Heart right ventricle (tissue), 16 donors: ENCODE measurements at regions not wholly inside any gene's neighbourhood (a gene's known extent, or its start where the extent isn't known, plus 50 kb on each side); places are given as distances from the start of the nearest gene placed in this dataset.

Experiments
- ATAC-seq, 8 donors: fragments of 200-7000 bp; cut with Tn5 transposase; one replicate each; pipeline ENCODE4 v1.9.1; 2020; ENCODE audit warnings: mild to moderate bottlenecking in 8 of 8, moderate library complexity in 8 of 8, moderate number of reproducible peaks in 1 of 8
- DNase-seq, 2 donors: peaks; one replicate each; pipeline ENCODE4 v3.0.0-alpha.2; 2020
- H3K27ac ChIP-seq, 10 donors: fragments of 200-600 bp; sonication (generic) in 2 of 10; one replicate each; pipeline versions ENCODE4 v1.5.0 to v1.8.0; 2020 to 2022; ENCODE audit warnings: mild to moderate bottlenecking in 3 of 10
- H3K27me3 ChIP-seq, 7 donors: fragments of 200-600 bp; one replicate each; pipeline ENCODE4 v1.8.0; 2021 to 2022; ENCODE audit warnings: mild to moderate bottlenecking in 2 of 7
- H3K36me3 ChIP-seq, 9 donors: fragments of 200-600 bp; sonication (generic) in 1 of 9; one replicate each; pipeline versions ENCODE4 v1.5.0 to v1.8.0; 2020 to 2022; ENCODE audit warnings: mild to moderate bottlenecking in 2 of 9
- H3K4me1 ChIP-seq, 9 donors: fragments of 200-600 bp; sonication (generic) in 1 of 9; one replicate each; pipeline versions ENCODE4 v1.5.0 to v1.8.0; 2020 to 2022; ENCODE audit warnings: mild to moderate bottlenecking in 4 of 9
- H3K4me3 ChIP-seq, 10 donors: fragments of 200-600 bp; sonication (generic) in 2 of 10; one replicate each; pipeline versions ENCODE4 v1.5.0 to v1.8.0; 2020 to 2022; ENCODE audit warnings: mild to moderate bottlenecking in 7 of 10, moderate library complexity in 2 of 10
- H3K9me3 ChIP-seq, 11 donors: fragments of 200-600 bp in 10 of 11; sonication (generic) in 2 of 11; one replicate each; pipeline versions ENCODE4 v1.5.0 to v1.8.0; 2013 to 2022; ENCODE audit warnings: mild to moderate bottlenecking in 2 of 11, control low read depth in 1 of 11, moderate library complexity in 1 of 11
- WGBS, 2 donors: extraction: QIAGEN DNeasy Blood & Tissue Kit; methylation state at CpG; one replicate each; pipeline ENCODE4 v1.1.7; 2013; ENCODE audit warnings: inconsistent platforms in 1 of 2; 5-methylcytosine and 5-hydroxymethylcytosine counted together
- intact Hi-C, 10 donors: fragments of 100-400 bp; cut with DNase I; formaldehyde crosslinking; loops; one replicate each; pipeline versions ENCODE4 v1.11.1 to v1.14.2; 2022
- TF ChIP-seq, protein P1 (sequence below), 9 donors: fragments of 200-600 bp; sonication (generic) in 2 of 9; IDR thresholded peaks; one replicate each; pipeline versions ENCODE4 v1.5.0 to v1.8.0; 2021 to 2022; ENCODE audit warnings: antibody characterized with exemption in 9 of 9, mild to moderate bottlenecking in 5 of 9, moderate library complexity in 1 of 9
- donor health status: Arrhythmogenic right ventricular cardiomyopathy.
- donor health status: ischemic (EF 13 %, LVEDD 7.1; RV severe dilation, severe dysfunction).
- donor health status: healthy with polysubstance abuse.
- donor health status: DM: no; HTN: yes; CAD: no.
- donor health status: DM: no; HTN: no; CAD: no.
- donor health status: ischemic (EF 25% LVEDD 6.9; RV normal size, moderate dysfunction).
- donor health status: ischemic (EF 25% LVEDD 5.7; RV mildly dilated, moderate dysfunction).
- donor health status: healthy.
- donor health status: DM: yes; HTN: yes; CAD: no.
- donor health status: Ischemic cardiomyopathy.
- donor health status: ischemic (EF 35%, LVEDD 5.7; RV mildly dilated, moderate dysfunction).
- donor health status: nonischemic (EF 11% LVEDD 7.7; RV severe dilation, severe dysfunction).
- donor health status: DM: yes; HTN: yes; CAD: no.
- donor health status: PGD.
- donor health status: ischemic (EF 29% LVEDD 5.4; RV normal size, mild dysfunction).
- donor health status: nonischemic (EF 23%, LVEDD 6.1; RV moderate dilation, normal function).

DNA sequence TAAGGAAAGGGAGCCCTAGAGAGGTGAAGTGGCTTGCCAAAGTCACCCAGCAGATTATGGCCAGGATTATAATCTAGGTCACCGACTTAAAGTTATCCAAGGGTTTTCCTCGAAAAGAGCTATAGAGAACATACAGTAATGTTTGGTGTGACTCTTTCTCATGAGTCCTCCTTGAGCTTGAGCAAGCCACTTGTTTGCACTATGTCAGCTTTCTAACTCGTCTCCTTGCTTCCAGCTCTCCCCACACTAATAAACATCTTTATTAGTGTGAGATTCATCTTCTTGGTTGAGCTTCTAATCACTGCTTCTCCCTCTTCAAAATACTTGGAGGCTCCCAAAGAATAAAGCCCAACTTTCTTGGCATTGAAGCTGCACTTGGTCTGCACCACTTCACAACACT is 390.0 kb upstream of the USP24 start:
- intact Hi-C loops: no loop called here
- Histone ChIP-seq H3K4me1 (peaks cover 0 to 8% (median 0%) of the 10 kb centered on the region in 9 donors), H3K9me3 (peaks cover 0 to 12% (median 0%) of the 10 kb centered on the region in 11 donors), H3K4me3 (no peak overlapping the region), H3K27me3 (no peaks in the 10 kb centered on the region), H3K36me3 (no peaks in the 10 kb centered on the region), H3K27ac (peak overlapping the region in 1 of 10 donors; percentile 15)
- DNase-seq: no peak
- peak in 5 of 8 donors; percentile 25 to 47 (median 37) for ATAC-seq
- TF ChIP-seq, protein P1, sequence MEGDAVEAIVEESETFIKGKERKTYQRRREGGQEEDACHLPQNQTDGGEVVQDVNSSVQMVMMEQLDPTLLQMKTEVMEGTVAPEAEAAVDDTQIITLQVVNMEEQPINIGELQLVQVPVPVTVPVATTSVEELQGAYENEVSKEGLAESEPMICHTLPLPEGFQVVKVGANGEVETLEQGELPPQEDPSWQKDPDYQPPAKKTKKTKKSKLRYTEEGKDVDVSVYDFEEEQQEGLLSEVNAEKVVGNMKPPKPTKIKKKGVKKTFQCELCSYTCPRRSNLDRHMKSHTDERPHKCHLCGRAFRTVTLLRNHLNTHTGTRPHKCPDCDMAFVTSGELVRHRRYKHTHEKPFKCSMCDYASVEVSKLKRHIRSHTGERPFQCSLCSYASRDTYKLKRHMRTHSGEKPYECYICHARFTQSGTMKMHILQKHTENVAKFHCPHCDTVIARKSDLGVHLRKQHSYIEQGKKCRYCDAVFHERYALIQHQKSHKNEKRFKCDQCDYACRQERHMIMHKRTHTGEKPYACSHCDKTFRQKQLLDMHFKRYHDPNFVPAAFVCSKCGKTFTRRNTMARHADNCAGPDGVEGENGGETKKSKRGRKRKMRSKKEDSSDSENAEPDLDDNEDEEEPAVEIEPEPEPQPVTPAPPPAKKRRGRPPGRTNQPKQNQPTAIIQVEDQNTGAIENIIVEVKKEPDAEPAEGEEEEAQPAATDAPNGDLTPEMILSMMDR (IDR thresholded peaks at IDR 0.05): no peak
- WGBS, 2 donors: 38 to 55% methylated on average over 3 of the region's 3 CpGs

DNA sequence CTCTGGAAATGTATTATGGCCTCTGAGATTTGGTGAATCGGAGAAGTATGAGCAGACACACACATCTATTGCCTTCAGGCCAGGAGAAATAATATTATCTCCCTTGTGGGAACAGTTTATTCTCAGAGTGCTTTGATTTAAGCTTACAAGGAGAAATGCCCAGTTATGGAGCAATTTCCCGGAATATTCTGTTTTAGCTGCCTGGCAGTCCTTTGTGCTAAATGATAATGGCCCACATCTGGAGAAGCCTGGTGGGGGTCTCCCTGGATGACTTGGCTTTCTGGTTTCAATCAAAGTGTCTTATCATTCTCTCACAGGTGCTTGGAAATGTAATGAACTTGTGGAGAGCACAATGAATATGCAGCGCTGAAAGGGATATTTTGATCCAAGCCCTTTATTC is 389.6 kb upstream of the USP24 start:
- Histone ChIP-seq H3K27ac (peak overlapping the region in 1 of 10 donors; percentile 15), H3K4me3 (no peak overlapping the region), H3K27me3 (no peaks in the 10 kb centered on the region), H3K4me1 (peaks cover 0 to 8% (median 0%) of the 10 kb centered on the region in 9 donors), H3K36me3 (no peaks in the 10 kb centered on the region), H3K9me3 (peaks cover 0 to 12% (median 0%) of the 10 kb centered on the region in 11 donors)
- TF ChIP-seq, protein P1 (IDR thresholded peaks at IDR 0.05): no peak
- ATAC-seq (peak in 7 of 8 donors; percentile 25 to 85 (median 53)), DNase-seq (no peak)
- intact Hi-C loops: no loop called here
- WGBS, 2 donors: 54 to 69% methylated on average over 3 of the region's 3 CpGs

DNA sequence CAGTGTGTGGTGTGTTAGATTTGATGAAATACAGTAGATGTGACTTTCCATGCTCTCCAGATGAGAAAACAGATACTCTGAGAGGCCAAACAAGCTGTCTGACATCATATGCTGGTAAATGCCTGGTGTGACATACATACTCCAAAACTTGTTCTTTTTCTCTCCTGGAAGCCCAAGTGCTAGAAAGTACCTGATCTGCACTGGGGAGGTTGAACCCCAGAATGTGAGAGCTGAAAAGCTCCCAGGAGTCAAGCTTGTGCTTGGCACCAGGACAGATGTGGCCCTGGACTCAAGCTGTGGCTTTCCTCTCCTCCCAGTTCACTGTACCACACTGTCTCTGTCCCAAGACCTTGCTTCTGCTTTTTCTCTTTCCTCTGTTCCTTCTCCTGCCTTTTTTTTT is 389.0 kb upstream of the USP24 start:
- H3K36me3 ChIP-seq: no peaks in the 10 kb centered on the region
- intact Hi-C loops: no loop called here
- H3K4me1 ChIP-seq: peaks cover 0 to 8% (median 0%) of the 10 kb centered on the region in 9 donors
- DNase-seq (no peak), ATAC-seq (peak in 1 of 8 donors; percentile 29)
- TF ChIP-seq, protein P1 (IDR thresholded peaks at IDR 0.05): no peak
- H3K27me3 ChIP-seq: no peaks in the 10 kb centered on the region
- H3K27ac ChIP-seq: no peak overlapping the region
- H3K9me3 ChIP-seq: peaks cover 0 to 12% (median 0%) of the 10 kb centered on the region in 11 donors
- H3K4me3 ChIP-seq: no peak overlapping the region

DNA sequence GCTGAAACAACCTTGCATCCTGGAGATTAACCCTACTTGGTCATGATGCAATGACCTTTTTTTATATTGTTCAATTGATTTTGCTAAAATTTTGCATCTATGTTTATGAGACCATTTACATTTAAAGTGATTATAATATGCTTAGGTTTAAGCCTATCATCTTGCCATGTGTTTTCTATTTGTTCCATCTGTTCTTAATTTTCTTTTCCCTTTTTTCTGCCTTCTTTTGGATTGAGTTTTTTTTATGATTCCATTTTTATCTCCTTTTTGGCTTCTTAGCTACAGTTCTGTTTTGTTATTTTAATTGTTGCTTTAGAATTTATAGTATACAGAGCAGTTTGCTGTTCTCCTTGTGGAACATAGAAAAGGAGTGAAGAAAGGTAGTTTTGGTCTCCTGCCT is 385.1 kb upstream of the USP24 start:
- ATAC-seq: no peak
- TF ChIP-seq, protein P1 (IDR thresholded peaks at IDR 0.05): no peak
- DNase-seq: no peak
- Histone ChIP-seq H3K9me3 (peaks cover 0 to 17% (median 0%) of the 10 kb centered on the region in 11 donors), H3K27me3 (no peaks in the 10 kb centered on the region), H3K36me3 (no peaks in the 10 kb centered on the region), H3K27ac (no peak overlapping the region), H3K4me1 (peaks cover 0 to 6% (median 0%) of the 10 kb centered on the region in 9 donors), H3K4me3 (no peak overlapping the region)
- intact Hi-C loops: no loop called here
